TTC549 (cell line): ENCODE measurements at regions not wholly inside any gene's neighbourhood (a gene's known extent, or its start where the extent isn't known, plus 50 kb on each side); places are given as distances from the start of the nearest gene placed in this dataset.
"Not testable (repeated sequence)": the region's sequence is repeated elsewhere in the genome, so short reads cannot be mapped to it uniquely, and the experiment has no call there.

Experiments used
- FAIRE-seq: peaks from 2 replicates; lab custom pipeline; 2012; peaks lifted over from hg19 to GRCh38; lab: Jason Lieb, UNC

DNA sequence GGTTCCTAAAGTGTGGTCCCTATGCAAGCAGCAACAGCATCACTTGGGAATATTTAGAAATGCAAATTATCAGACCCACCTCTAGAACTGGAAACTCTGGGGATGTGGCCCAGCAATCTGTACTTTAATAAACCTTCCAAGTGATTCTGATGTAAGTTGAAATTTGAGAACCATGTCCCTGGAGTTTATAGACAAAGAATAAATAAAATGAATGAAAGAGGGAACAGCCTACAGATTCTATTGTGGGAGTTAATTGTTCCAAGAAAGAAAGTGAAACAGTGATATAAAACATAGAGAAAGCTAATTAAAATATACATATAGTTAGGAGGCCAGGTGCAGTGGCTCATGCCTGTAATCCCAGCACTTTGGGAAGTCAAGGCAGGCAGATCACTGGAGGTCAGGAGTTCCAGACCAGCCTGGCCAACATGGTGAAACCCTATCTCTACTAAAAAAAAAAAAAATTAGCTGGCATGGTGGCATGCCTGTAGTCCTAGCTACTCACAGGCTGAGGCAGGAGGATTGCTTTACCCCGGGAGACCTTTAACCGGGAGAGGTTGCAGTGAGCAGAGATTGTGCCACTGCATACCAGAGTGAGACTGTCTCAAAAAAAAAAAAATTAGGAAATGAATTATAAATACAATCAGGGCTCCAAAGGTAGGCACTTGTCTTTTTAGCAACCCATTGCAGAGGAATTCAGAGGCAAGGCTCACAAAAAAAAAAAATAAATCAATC lies 507.5 kb downstream of the NAV3 start:
- FAIRE-seq: no peak

DNA sequence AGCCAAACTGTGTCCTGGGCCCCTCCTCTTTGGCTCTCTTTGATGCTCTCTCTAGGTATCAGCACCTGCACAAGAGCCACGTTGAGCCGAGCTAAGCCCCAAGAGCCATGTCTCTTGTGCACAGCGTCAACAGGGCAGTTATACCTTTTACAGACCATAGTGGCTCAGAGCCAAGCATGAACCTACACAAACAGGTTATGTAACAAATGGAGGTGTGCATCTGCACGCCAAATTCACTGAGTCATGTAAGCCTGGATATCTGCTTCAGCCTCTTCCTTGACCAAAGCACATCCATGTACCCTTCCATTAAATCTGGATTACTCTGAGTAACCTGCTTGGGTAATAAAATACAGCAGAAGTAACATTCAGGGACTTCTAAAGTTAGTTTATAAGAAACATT lies 509.7 kb downstream of the NAV3 start:
- no peak for FAIRE-seq

DNA sequence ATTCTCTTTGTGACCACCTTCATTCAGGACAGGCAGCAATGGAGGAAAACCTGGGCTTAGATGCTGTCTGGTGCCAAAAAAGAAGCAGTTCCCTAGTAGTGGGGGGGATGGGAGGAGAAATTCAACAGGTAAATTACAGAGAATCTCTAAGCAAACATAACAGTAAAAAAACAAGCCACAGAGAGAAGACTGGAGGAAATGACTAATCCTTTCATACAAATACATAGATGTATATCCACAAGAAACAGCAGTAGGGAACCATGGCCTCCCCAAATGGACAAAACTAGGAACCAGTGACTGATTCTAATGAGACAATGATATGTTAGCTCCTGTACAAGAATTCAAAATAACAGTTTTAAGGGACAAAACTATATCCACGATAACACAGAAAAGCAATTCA lies 513.0 kb downstream of the NAV3 start:
- FAIRE-seq: no peak

DNA sequence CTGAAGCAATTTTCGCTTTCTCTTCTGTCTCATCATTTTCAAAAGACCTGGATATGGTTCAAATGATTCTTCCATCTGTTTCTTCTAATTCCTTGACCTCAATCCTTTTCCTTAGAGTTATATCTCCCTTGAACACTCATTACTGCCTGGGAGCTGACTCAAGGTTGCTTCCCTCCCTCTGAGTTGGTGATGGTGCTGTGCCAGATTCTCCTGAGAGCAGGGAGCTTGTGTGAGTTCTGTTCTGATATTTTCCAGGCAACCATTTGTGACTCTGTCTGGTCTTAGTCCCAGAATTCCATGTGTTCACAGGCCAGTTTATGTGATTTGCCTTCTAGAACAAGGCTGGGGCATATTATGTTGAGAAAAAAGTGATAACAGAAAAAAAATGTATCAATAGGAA lies 505.1 kb upstream of the SYT1 start:
- no peak for FAIRE-seq

DNA sequence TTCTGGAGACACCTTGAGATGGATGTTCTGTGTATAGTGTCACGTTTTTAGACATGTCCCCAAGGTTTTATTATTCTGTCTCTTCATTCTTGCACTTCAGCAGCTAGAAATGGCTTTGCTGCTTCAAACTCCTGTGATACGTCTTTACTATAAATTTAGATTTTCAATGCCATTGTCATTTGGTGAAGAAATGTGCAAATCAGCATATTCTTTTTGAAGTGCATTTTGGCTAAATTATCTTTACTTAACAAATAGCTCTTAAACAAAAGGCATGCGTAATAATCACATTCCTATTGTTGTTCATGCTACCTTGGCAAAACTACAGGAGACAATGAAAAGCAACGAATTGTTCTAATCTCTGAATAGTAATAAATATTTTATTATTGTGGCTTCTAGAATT lies 502.9 kb upstream of the SYT1 start:
- FAIRE-seq: no peak

DNA sequence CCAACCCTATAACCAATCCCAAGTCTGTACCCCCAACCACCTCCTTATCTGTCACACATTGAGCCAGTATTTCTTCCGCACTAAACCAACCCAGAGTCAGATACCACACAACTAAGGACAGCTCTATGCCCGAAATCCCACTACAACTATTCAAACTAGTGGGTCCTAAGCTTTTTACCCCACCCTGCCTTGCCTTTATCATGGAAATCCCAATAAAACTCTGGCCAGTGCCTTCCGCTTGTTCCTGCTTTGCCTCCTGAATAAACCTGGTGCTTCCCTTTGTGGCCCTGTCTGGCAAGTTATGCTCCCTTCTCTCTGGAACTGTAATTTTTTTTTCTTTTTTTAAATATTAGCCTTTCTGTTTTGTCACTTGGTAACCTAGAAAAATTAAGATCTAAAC lies 493.3 kb upstream of the SYT1 start:
- no peak for FAIRE-seq

DNA sequence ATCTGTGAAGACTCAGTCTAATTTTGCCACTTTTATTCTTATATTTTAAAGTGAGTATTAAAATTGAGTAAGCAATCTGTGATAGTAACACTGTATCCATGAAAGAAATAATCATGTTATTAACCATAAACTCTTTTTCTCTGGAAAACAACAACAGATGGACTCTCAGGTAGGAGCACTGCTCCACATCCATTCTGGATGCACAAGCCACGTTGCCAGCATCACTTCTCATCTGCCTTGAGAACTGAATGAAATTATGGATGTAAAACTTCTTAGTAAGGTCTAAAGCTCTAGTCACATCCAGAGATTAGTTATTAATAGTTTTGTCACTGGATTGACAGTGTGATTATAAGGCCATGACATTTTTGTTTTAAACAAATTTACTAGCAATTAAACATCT lies 489.1 kb upstream of the SYT1 start:
- FAIRE-seq: no peak

DNA sequence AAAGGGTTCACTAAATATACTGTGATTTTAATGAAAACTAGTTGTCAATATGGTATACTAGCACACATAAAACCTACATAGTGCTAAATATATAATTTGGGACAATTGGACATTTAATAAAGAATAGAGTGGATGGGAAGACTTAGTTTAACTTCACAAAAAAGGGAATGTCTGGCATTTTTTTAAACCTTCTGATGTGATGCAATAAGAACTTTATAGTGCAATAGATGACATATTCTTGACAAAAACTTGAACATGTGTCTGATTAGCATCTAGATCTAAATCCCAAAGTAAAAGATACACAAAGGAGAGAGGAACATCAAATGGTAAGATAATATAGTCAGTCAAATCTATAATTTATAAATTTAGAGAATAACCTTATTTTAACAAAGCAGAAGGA lies 488.3 kb upstream of the SYT1 start:
- FAIRE-seq: no peak

DNA sequence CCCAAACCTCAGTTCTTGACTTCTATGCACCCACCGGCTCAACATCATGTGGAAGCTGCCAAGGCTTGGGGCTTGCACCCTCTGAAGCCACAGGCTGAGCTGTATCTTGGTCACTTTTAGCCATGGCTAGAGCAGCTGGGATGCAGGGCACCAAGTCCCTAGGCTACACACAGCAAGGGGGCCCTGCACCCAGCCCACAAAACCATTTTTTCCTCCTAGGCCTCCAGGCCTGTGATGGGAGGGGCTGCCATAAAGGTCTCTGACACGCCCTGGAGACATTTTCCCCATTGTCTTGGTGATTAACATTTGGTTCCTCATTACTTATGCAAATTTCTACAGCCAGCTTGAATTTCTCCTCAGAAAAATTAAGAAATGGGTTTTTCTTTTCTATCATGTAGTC lies 485.5 kb upstream of the SYT1 start:
- FAIRE-seq: not testable (repeated sequence)

DNA sequence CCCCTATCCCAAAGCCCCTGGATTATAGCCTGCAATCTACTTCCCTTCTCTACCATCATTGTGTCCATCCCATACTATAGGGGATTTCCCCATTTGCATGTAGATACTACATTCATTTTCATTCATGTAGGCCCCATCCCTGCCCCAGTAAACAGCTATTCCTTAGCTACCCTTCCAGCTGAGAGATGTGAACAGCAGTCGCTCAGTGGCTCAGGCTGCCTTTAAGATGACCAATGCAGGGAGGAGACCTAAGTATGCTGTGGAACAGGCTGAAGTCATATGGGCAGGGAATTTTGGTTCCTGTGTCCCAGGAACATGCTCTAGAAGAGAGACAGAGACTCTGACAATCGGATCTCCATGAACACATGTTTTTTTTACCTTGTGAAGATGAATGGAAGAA lies 481.2 kb upstream of the SYT1 start:
- FAIRE-seq: no peak

DNA sequence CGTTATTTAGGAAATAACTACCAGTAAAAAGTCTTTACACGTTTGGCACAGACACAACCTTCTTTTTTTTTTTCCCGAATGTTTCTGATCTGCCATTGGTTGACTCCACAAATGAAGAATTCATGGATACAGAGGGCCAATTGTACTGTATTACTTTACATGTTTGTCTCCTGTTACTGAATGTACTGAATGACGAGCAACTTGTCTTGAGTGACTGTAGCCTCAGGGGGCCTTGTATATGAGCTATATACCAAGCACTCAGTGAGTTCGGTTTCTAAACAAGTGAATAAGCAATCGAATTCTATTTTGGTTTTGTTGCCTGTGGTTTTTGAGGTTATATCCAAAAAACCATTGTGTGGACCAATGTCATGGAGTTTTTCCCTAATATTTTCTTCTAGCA lies 480.0 kb upstream of the SYT1 start:
- no peak for FAIRE-seq

DNA sequence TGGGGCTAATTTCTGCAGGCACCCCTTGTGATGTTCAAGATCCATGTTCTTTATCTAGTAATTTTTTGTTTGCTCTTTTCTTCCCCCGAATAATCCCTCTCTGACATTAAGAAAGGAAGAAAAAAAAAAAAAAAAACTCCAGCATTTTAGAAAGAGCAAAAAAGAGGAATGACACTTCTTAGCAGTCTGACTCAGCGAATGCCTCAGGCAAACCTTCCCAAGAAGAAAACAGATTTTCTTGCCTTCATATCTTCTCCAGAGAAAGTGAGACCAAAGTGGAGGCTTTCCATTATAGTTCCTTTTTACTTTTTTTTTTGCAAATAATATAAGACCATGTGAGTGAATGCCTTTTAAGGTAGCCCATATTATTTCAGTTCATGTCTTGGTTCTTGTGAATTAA lies 479.0 kb upstream of the SYT1 start:
- FAIRE-seq: no peak

DNA sequence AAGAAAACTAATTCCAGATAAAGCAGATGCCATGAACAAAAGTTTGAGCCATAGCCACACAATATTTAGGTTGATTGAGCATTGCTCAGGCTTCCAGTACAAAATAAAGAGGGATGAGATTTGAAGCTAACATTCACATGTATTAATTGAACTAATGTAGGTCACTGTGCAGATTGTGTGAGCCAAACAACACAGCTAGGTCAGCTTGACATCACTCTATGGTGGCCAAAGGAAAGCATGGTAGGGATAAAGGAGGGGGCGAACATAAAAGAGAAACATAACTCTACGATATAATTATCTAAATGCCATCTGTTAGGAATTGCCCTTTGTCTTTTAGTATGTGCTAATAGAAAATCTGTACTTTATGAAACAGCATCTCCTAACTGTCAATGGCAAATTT lies 477.7 kb upstream of the SYT1 start:
- no peak for FAIRE-seq

DNA sequence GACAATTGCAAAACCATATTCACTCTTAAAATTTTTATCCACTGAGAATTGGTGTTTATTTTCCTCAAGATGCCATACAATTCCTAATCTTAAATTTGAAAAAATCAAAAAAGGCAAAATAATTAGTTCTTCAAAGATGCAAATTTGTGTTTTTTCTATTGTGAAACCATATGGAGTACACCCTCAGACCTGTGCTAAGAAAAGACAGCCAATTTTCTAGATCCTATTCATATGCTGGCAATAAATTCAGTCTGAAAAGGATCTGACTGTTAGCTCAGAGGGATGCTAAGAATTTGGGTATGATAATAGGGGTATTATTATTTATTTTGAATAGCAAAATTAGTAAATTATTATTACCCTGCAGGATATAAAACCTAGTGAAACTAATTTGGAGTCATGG lies 476.9 kb upstream of the SYT1 start:
- no peak for FAIRE-seq

DNA sequence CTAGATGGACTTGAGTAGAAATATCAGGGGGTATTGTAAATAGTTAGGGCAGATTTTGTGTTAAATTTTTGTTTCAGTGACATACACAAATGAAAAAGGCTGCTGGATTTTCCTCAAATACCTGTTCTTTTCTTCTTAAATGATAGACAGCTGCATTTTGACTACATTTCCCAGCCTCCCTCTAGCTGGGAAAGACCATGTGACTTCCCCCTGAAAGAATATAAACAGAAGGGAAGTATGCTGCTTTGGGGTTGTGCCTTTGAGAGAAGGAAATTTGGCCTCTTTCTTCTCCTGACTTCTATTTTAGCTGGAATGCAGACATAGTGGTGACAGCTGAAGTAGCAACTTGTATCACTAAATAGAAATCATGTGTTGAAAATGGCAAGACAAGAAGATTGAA lies 476.1 kb upstream of the SYT1 start:
- no peak for FAIRE-seq

DNA sequence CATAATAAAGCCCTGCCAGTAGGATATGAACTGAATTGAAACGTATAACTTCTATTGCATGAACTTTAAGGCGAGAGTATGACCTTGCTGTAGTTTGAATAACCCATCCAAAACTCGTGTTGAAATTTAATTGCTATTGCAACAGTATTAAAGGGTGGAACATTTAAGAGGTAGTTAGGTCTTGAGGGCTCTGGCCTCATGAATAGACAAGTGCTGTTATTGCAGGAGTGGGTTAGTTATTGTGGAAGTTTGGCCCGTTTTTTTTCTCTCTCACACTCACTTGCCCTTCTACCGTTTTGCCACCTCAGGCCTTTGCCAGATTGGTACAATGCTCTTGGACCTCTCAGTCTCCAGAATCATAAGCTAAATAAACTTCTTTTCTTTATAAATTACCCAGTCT lies 473.7 kb upstream of the SYT1 start:
- no peak for FAIRE-seq

DNA sequence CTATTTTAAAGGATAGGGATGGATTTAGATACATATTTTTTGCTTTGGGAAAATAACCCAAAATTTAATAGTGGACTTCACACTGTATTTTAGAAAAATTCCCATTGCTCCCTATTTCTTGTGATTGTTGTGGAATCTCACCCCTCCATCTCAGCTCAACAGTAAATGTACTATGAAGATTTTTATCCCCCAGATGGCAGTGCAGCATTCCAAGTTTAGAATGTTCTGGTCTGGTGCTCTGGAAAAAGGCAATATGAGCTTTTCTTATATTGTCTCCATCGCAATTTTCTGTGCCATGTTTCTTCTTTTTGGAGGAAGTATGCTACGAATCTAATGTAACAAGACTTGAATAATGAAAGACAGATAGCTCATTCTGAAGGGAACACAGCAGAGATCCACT lies 471.7 kb upstream of the SYT1 start:
- FAIRE-seq: no peak

DNA sequence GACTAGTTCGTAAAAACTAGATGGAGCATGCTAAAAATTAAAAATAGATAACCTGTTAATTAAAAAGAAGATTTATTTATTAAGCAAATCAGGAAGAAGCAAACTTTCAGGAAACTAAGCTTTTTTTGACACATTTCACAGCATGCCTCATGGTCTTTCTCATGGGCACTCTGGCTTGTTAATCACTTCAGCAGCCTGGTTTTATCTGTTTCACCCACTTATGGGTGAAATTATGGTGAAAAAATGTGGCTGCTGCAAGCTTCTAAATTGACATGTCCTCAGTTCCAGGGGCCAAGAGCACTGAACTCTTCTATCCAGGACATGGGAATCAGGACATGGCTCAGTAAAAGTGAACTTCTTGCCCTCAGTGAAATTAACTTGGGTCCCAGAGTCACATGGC lies 468.6 kb upstream of the SYT1 start:
- no peak for FAIRE-seq

DNA sequence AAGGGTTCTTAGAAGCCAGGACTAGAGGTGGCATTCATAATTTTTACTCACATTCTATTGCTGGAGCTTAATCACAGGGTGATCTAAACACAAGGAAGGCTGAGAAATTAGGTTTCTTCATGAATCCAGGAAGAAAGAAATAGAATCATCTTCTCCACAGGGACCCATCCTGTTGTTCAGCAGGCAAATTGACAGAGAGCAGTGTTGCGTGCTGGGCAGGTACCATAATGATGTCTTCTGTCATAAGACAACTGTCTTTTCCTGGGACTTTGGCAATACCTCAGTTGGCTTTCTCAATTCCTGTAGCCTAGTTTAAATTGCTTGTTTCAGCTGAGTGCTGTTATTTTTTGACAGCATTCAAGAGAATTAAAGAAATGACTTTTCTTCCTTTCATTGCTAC lies 468.0 kb upstream of the SYT1 start:
- FAIRE-seq: no peak

DNA sequence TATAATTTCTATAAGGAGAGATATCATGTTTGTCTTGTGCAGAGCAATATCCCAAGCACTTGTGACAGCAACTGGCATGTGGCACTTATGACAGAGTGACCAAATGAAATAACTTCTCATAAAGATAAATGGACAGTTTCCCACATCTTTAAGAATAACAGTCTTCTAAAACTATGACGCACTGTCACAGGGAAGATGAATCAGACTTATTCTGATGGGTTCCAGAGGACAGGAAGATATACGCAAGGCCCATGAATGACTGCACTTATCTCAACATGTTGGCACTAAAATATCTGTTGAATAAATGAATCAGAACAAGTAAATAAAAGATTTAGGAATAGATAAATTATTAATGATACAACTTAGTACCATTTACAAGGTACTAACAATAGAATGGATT lies 465.8 kb upstream of the SYT1 start:
- FAIRE-seq: no peak

DNA sequence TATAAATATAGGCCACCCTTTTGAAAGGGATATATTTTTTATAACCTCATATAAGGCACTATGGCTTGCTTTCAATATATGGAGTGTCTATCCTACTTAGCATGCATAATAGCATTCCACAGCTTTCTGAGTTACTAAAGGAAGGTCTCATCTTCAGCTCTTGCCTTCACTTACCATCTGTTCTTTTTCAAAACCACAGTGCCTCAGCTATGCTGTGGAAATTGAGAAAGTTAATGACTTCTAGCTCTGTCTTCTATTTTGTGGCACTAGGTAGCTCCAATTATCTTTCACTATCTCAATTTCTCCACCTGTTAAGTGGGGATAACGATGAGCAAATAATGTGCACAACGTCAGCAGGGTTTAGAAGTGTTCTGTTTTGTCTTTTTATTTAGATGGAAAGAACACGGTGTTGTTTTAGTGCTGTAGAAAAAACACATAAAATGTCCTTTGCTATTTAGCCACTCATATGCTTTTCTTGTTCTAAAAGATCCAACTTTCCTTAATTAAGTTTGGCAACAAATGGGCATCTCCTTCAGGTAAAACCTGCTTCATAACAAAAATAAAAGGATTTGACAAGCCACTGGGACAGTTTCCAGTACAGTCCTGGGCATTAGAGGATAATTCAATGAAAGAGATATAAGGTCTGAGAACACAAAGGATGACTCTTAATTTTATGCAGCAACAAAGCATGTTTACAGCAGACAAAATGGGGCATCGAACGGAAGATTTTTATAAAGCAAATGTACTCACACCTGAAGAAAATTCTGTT lies 462.0 kb upstream of the SYT1 start:
- no peak for FAIRE-seq

DNA sequence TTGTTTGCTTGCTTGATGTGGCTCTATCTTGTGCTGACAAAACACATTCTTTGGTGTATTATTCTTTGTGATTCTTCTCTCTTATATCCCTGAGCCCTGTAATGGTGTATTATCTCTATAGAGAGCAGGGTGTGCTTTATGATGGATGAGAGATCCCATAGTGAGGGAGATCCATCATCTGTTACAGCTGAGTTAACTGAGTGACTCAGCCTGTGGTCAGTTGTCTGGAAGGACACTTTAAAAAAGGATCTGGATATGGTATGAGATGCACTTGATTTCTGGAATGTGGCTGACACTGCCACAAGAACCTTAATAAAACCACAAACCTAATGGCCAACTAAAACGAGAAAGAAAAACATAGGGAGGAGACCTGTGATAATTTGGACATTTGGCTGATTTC lies 461.4 kb upstream of the SYT1 start:
- FAIRE-seq: no peak

DNA sequence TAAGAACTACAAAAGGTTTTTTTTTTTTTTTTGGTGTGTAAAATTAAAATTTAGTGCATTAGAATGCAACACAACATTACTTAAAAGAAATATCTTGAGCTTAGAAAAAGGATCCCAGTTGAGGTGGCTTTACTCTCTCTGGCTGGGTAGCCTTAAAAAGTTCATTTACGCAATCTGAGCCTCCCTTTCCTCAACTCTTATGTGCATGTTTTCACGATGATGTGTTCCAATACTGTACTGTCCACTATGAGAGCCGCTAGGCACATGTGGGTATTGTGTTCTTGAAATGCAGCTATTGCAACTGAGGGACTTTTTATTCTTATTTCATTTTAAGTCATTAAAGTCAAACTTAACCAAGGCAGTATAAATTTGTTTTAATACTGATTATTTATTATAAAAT lies 460.9 kb upstream of the SYT1 start:
- FAIRE-seq: no peak

DNA sequence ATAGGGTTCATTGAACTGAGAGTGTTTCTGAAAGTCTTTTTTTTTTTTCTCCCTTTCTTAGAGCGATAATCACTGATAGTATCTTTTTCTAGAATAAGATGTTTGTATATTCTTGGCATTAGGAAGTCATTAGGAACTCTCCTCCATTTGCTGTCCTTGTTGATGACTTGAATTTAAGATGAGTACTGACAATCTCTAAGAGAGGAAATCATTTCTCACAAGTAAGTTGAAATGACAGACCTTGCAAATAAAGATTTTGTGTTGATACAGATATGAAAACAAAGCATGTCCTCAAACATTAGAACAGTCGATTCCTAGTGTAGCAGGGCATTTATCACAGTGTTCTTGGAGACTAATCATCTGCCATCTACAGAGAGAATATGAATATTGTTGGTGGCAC lies 458.4 kb upstream of the SYT1 start:
- FAIRE-seq: no peak
